ENCODE measurements at regions not wholly inside any gene's neighbourhood (a gene's known extent, or its start where the extent isn't known, plus 50 kb on each side); places are given as distances from the start of the nearest gene placed in this dataset.

DNA sequence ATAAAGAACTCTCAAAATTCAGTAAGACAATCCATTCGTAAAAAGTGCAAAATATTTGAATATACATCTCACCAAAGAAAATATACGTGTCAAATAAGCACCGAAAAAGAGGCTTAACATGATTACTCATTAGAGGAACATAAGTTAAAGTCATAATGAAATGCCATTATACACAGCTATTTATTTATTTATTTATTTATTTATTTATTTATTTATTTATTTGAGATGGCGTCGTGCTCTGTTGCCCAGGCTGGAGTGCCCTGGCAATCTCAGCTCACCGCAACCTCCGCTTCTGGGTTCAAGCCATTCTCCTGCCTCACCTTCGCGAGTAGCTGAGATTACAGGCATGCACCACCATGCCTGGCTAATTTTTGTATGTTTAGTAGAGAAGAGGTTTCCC is 203.6 kb upstream of the UBASH3B start:
- intact Hi-C loops (cut with micrococcal nuclease) = no loop called here

DNA sequence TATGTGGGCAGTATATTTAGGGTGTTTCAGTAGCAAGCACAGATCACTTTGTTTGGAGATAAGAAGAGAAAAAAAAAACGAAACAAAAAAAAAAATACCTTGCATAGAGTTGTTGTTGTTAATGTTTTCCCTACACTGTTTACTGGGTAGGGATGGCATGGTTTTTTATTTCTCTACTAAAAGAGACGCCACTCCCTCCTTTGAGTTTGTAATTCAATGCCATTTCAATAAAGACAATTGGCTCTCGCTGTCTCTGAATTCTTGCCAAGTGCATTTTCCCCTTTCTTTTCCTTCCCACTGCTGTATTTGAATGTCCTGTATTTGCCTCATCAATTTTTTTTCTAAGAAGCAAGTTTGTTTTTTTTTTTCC is 213.9 kb upstream of the UBASH3B start:
- intact Hi-C loops (cut with micrococcal nuclease) = no loop called here

DNA sequence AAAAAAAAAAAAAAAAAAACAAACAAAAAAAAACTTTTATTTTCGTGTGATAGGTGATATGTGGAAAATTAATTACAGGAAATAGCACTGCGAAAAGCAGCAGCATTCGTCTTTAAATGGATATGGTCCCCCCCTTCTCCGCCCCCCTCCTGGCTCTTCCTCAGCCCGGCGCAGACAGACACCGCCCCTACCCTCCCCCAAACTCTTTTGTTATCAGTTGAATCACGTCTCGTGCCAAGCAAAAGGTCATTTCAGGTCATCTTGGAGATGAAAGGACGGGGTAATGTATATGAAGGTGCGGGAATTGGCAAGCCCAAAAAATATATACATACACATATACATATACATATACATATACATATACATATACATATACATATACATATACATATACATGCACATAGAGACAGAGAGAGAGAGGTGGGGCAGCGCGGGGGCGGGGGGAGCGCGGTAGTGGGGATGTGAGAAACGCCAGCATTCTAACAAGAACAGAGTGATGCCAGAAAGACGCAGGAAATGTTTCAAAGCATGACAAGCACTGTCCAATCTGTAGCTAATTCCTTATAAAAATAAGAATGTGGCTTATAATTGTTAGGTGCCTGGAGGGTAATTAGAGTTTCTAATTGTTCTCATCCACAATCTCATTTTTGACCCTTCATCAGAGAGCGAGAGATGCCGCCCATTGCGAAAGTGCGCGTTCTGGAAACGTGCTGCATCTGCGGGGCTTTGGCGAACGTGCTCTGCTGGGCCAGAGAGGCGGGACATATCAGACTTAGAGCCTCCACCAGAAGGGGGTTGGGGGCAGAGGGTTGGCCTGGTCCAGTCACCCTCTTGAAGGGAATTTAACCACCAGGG is 214.5 kb upstream of the UBASH3B start:
- intact Hi-C loops (cut with micrococcal nuclease) = no loop called here

DNA sequence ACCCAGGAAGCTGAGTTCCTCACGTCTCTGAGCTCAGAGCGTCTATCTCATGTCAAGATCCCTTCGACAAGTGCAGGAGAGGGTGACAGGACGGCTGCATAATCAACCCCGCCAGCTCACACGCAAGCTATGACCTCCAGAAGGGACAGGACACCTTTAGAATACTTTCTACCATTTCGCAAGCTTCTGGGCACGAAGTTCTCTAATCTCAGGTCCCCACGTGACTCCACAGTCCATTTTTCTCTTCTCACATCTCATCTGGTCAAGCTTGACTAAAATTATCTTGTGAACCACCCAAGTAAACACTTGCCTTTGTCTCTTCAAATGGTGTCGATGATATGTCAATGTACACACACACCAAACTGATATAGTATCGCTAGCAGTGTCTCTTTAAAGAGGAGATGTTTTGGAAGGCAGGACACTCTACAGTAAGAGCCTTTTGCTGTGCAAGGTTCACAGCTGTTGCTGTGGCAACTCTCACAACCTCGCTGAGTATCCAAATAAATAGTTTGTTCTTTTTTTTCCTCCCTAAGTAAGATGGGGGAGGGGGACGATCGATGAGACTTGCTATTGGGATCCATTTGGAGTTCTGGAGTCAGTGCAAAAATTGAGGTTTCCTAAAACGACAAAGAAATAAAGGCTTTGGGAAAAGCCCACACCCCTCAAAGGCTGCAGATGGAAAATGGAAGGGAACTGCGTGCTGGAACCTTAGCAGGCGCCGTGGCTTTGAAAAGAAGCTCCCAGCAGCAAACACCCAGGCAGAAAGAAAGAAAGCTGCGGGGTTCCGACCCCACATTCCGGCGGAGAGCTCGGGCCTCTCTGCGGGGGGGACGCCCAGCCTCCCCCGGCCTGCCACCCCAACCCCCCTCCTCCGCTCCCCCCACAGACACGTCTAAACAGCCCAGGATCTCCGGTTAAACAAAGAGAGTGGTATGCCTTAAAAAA is 215.4 kb upstream of the UBASH3B start:
- intact Hi-C loops (cut with micrococcal nuclease) = no loop called here

DNA sequence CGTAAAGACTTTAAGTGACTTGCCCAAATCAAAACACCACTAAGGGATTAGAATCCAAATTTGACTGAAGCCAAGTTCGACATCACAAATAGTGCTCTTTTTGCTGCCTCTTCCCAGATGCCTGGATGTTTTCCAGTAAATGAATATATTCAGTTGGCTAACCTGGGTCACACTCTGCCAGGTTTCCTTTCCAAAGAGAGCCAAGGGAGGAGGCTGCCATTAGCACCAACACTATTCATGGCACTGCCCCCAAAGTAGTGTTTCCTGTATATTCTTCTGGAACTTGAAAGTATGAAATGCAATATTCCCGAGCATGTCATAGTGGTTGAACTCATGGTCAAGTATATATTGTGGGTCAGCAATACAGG is 219.3 kb upstream of the UBASH3B start:
- intact Hi-C loops (cut with micrococcal nuclease) = no loop called here

DNA sequence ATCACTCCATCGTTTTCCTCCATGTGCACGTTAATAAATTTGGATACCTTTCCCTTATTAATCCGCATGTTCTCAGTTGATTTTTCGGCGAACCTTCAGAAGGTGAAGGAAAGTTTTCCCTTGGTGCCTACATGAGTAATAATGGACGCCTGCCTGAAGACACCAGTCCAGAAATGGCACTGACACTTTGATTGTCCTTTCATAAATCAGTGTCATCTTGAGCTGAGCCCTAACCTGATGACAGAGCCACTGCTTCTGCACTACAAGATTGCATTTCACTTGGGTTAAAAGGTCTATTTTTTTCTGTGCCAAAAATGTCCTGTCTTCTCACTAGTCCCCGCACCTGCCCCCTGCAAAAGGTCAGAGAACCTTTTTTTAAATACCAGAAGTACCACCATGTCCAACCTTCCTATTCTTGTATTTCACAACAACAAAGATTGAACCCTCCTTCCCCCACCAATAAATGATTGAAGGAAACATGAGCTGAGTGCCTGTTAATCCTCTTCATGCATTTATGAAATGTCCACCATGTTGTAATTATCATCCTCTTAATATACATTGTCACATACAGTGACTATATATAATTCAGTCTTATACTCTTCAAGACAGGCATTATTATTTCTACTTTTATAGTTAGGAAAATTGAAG is 219.9 kb upstream of the UBASH3B start:
- intact Hi-C loops (cut with micrococcal nuclease) = no loop called here

DNA sequence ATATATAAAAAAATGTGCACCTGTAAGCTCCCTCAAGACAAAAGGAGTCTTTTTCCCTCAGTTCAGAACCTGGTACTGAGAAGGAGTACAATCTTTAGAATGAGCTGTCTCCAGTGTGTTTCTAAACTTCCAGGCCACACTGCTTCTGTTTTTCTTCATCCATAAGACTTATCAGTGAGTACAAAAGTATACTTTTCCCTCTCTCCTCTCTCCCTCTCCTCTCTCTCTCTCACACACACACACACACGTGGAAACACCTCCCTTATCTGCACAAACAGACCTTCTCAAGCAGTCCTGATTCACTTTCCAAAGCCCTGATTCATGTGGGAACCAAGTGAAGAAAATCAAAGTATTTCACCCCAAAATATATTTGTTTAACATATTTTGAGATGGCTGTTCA is 220.7 kb upstream of the UBASH3B start:
- intact Hi-C loops (cut with micrococcal nuclease) = no loop called here

DNA sequence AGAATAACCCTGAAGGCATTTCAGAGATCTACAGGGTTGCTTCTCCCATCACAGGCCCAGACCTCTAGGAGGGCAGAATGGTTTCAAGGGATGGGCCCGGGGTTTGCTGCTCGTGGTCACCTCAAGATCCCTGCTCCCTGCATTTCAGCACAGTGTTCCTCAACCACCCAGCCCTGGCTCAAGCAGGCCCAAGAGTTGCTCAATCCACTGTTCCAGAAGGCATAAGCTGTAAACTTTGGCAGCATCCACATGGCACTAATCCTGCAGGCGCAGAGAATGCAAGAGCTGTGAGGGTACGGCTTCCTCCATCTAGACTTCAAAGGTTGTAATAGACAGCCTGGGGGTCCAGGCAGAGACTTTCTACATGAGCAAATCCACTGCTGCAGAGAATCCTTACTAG is 225.0 kb upstream of the UBASH3B start:
- intact Hi-C loops (cut with micrococcal nuclease) = no loop called here

DNA sequence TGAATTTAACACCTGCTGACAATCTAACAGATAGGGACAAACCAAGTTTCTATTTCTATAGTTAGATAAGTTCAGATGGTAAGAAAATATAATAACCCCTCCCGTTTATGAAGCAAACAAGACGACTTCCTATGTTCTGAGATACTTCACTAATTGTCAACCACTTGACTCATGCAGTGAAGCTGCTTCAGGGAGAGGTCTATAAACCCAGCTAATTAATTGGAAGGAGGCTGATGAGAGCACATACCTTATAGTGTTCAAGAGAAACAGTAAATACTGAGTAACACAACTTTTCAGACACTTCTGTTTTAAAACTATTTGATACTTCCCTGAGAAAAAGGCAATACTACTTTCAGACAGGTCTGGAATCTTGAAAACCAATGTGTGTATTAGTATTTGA is 229.4 kb upstream of the UBASH3B start:
- intact Hi-C loops (cut with micrococcal nuclease) = no loop called here

DNA sequence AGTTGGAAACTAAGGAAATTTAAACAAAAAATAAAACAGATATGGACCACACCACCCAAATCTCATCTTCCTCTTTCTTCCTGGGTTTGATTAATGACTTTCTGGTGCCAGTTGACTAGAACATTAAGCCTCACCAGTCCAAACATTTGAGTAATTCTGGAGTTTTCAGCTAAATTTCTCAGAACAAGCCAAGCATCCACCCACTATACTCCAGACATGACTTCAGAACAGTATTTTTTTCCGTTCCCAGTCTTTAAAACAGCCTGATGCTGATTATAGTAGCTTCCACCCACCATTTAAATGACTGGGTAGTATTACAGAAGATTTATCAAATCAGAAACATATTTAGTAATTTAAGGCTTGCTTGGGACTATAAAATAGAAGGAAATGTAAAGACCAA is 230.9 kb upstream of the UBASH3B start:
- intact Hi-C loops (cut with micrococcal nuclease) = no loop called here

DNA sequence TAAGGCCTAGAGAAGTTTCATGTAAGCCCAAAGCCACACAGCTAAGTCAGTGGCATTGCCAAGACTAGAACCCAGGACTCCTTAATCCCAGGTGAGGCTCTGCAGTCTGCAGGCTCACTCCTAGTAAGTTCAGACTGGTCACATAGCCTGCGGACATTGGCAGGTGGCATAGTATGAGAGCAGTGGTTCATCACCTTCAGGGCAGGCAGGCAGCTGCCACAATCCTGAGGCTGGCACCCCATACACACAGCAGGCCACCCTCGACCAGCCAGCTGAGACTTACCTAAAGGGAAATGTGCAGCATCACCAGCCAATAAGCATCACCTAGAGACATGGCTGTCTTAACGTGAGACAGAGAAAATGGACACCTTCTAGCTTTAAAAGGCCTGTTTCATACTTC is 231.6 kb upstream of the UBASH3B start:
- intact Hi-C loops (cut with micrococcal nuclease) = no loop called here

DNA sequence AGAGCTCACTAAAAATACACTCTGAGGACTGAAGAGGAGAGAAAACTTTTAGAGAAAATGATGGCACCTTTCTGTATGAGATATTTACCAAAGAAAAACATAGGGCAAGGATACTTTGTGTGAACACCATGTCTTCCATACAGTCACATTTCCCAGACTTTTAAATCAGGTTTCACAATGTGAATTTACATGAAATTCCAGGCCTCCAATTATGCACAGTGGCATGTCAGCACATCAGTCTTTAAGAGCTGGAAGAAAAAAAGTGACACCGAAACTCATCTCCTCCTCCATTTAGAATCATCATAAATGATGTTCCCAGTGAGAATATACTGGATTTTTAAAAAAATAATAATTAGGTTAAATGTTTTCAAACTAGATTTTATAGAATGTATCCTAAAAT is 232.2 kb upstream of the UBASH3B start:
- intact Hi-C loops (cut with micrococcal nuclease) = no loop called here

DNA sequence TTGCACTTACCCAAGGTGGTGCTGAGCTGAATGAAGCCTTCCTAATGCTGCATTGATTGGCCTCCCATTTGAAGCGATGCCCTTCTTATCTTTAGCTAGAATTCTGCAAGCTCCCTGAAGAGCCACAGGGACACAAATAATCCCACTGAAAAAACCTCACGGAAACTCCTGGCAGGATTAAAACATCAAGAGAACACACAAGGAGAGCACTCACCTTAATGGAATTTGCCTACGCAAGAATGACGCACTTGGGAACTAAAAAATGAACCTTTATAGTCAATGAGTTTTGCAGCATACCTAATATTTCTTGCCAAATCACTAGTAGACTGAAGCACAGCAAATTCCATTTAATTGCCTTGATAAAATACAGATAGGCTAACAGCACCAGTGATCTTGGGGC is 232.8 kb upstream of the UBASH3B start:
- intact Hi-C loops (cut with micrococcal nuclease) = no loop called here

DNA sequence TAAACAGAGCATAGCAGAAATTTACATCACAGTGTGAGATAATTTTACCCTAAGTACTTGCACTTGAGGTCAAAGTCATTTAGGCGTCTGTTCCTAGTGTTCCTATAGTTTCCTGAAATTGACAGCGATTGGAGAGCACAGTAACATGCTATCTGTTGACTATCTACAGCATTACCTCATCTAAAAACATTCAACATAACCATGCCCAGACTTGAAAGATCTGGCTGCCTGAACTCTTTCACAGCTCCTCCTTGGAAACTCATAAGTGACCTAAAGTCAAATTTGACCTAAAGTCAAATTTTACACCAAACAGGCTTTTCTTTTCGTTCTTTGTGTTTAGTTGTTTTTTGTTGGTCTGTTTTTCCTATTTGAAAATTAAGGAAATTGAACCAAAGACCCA is 233.8 kb upstream of the UBASH3B start:
- intact Hi-C loops (cut with micrococcal nuclease) = no loop called here

DNA sequence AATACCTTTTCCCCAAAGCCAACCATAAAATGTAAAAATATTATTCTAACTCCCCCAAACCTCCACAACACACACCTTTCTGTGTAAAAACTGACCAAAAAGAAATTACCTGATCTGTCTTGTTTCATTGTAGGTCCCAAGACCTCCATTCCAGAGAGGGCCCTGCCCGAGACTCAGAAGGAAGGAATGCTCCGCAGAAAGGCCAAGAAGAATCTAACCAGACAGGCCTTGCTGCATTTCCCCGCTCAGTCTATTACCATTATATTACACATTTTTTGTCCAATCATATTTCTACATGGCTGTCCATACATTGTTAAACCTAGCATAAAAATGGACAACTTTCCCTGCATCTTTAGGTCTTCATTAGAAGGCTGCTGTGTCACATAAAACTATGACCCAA is 237.5 kb upstream of the UBASH3B start:
- intact Hi-C loops (cut with micrococcal nuclease) = no loop called here

DNA sequence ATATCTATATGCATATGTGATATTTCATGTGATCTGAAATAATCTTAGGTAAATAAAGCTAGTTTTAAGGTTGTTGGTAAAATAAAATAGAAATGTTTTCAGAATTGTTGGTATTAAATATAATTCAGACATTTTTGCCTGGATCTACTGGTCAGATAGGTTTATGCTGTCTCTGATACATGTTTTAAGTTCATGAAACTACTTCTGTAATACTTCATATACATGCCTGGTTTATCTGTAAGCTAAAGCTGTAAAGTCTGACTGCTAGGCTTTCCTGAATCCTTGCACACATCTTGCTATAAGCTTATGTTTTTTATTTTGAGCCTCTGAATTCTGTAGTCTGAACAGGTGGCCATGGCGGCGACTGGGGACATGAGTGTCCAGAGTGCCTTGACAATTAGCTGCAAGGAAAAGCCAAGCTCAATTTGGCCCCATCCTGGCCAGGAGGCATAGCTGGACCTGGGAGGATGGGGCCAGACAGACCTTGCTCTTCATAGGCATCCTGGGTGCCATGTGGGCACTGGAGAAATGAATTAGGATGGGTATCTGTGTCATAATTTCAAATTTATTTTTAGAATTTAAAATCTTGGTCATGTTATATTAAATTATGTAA is 241.0 kb upstream of the UBASH3B start:
- intact Hi-C loops (cut with micrococcal nuclease) = no loop called here

DNA sequence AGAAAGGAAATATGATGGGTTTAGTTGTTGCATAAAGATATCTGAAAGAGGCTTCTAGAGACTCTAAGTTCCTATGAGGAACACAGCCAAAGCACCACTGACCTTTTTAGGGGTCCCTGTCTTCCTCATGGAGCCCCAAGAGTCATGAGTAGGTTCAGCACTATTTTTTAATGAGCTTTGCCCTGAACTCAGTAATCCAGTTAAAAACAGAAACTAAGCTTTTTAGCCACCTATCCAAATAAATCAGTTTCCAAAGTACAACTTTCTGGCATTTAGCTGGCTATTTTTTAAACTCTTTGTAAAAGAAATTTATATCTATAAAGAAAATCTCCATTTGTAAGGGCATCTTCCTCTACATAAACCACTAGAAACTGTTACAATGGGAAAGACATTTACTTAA is 241.8 kb upstream of the UBASH3B start:
- intact Hi-C loops (cut with micrococcal nuclease) = no loop called here

DNA sequence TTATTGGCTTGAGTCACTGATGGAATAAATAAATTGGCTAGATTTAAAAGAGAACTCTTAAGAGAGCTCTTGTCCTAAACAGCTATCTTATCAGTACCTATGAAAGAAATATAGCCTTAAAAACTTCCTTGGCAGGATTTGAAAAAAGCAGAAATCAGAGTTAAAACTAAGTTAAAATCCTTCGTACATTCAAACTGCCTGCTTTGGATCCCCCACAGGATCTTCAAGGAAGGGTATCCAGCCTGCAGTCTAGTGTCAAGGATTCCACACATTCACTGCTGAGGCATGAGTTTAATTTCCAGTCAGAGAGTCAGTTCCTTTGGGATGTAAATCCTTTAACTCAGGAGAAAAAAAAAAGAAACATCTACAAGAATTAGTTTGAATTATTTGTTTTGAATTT is 242.9 kb upstream of the UBASH3B start:
- intact Hi-C loops (cut with micrococcal nuclease) = no loop called here

DNA sequence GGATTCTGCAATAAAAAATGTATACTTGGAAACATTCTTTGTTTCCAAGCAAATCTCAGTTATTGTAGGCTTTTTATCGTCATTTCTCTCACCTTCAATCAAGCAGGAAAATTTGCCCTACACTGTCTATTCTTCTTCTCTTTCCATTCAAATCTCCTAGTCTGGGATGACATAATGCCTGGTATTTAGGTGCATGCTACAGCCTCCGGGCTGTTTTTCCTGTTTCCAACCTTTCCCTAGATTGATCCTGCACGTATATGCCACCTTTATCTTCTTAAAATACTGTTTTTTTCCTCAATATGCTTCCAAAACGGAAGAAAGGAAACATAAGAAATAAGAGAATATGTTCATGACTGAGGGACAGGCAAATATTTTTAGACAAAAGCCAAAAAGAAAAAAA is 249.1 kb upstream of the UBASH3B start:
- intact Hi-C loops (cut with micrococcal nuclease) = no loop called here

DNA sequence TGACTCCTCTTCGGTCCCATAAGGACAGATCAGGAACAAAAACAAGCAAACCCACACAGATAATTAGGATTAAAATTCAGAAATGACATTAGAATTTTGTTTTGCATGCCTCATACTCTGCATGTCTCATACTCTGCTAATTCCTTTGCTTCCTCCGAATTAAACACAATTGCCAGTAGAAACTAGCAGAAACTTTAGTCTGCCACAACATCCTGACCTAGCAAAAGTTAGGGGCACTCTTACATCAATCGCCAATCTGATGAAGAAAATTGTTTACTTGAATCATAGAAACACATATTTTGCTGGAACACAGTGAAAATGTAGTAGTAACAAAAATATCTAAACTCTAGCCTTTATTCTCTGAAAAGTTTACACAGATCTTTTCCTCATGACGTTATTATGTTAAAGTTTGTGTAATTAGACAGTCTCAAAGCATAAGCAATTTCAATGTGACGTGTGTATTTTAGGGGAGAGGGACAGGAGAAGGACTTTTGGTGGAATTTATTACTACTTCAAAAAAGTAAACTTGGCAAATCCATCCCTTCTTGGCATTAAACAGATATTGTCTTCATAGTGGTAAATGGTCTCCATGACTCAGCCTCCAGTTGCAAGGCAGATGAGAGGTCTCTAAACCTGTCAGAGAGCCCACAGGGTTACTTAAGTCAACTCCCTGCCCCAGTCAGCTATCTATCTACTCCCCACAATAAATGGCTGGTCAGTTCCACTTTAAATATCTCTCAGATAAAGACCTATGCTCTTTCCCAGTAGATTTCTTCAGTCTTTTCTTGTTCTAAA is 249.8 kb upstream of the UBASH3B start:
- intact Hi-C loops (cut with micrococcal nuclease) = no loop called here

DNA sequence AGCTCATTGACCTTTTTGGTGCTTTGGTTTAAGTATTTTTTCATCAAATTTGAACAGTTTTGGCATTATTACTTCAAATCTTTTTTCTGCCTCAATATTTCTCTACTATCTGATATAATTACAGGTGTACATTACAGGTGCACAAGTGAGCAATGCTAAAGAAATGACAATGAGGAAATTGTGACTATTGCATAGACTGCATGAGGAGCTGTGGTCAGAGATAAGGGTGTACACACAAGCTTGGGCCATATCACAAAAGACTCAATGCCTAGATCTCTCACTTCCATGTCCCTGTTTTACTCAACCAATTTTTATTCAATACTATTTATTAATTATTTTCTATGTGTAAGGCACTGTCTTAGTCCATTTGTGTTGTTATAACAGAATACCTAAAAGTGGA is 251.0 kb upstream of the UBASH3B start:
- intact Hi-C loops (cut with micrococcal nuclease) = no loop called here

All from T-helper 1 cell treated with Interleukin-12 subunit alpha and Interleukin-12 subunit beta and Interleukin-4 antibody, amounts not matched to agents 30 ng/mL and 1 ng/mL, for 36 hours (primary cell).